Lower leg skin (tissue), 4 donors: ENCODE measurements at regions not wholly inside any gene's neighbourhood (a gene's known extent, or its start where the extent isn't known, plus 50 kb on each side); places are given as distances from the start of the nearest gene placed in this dataset.

Experiments used
- DNase-seq, 2 donors: peaks; one replicate each; pipeline ENCODE4 v3.0.0-alpha.2; 2019; ENCODE audit warnings: low spot score in 2 of 2
- H3K4me3 ChIP-seq: fragments of 200-600 bp; sonication (generic); 2 replicates; pipeline ENCODE4 v1.5.1; 2017; ENCODE audit warnings: mild to moderate bottlenecking, low read depth; ENCODE audit not compliant: poor library complexity, severe bottlenecking
- CTCF ChIP-seq, 3 donors: fragments of 450-650 bp; IDR thresholded peaks; one replicate each; pipeline ENCODE4 v1.5.1; 2016; ENCODE audit warnings: antibody characterized with exemption in 3 of 3, mild to moderate bottlenecking in 3 of 3, moderate library complexity in 2 of 3
- POLR2A ChIP-seq, 2 donors: fragments of 450-650 bp; IDR thresholded peaks; one replicate each; pipeline ENCODE4 v1.6.1; 2016 to 2017; ENCODE audit warnings: antibody characterized with exemption in 2 of 2, mild to moderate bottlenecking in 1 of 2, moderate library complexity in 1 of 2
- WGBS, 2 donors: methylation state at CpG; one replicate each; pipeline ENCODE4 v1.1.5; 2018; 5-methylcytosine and 5-hydroxymethylcytosine counted together
- intact Hi-C: fragments of 100-400 bp; cut with DNase I; formaldehyde crosslinking; loops from one replicate; pipeline ENCODE4 v1.15.0; 2023; ENCODE audit warnings: low total_unique reads

- no peak for DNase-seq
- intact Hi-C loops = no loop called here
- no peak for TF ChIP-seq POLR2A (IDR thresholded peaks at IDR 0.05)
- TF ChIP-seq CTCF (IDR thresholded peaks at IDR 0.05) = no peak
- H3K4me3 ChIP-seq = no peak overlapping the region
- 80 to 82% methylated on average over 3 of the region's 3 CpGs for WGBS, 2 donors
Measured at GRCh38 chr18:69196336-69196735, 204.4 kb upstream of the DOK6 start.

- intact Hi-C loops = no loop called here
- WGBS, 2 donors = 43 to 48% methylated on average over 1 of the region's 1 CpG
- no peak overlapping the region for H3K4me3 ChIP-seq
- TF ChIP-seq CTCF (IDR thresholded peaks at IDR 0.05) (no peak), POLR2A (IDR thresholded peaks at IDR 0.05) (no peak)
- no peak for DNase-seq
Measured at GRCh38 chr18:69205925-69206324, 194.8 kb upstream of the DOK6 start.

GRCh38 chr18:69208545-69208944 lies 192.1 kb upstream of the DOK6 start:
- TF ChIP-seq CTCF (IDR thresholded peaks at IDR 0.05) = no peak
- no peak for TF ChIP-seq POLR2A (IDR thresholded peaks at IDR 0.05)
- 91 to 94% methylated on average over 2 of the region's 2 CpGs for WGBS, 2 donors
- no peak for DNase-seq
- no peak overlapping the region for H3K4me3 ChIP-seq
- intact Hi-C loops = no loop called here

GRCh38 chr18:69209761-69210160 lies 190.9 kb upstream of the DOK6 start:
- intact Hi-C loops = no loop called here
- no peak overlapping the region for H3K4me3 ChIP-seq
- no peak for DNase-seq
- TF ChIP-seq CTCF (IDR thresholded peaks at IDR 0.05) (no peak), POLR2A (IDR thresholded peaks at IDR 0.05) (no peak)

- no peak for DNase-seq
- no peak overlapping the region for H3K4me3 ChIP-seq
- intact Hi-C loops = no loop called here
- TF ChIP-seq CTCF (IDR thresholded peaks at IDR 0.05) = no peak
- 89 to 90% methylated on average over 3 of the region's 3 CpGs for WGBS, 2 donors
Measured at GRCh38 chr18:69213842-69214241, 186.8 kb upstream of the DOK6 start.

GRCh38 chr18:69215161-69215560 lies 185.5 kb upstream of the DOK6 start:
- TF ChIP-seq CTCF (IDR thresholded peaks at IDR 0.05) = no peak
- no peak for TF ChIP-seq POLR2A (IDR thresholded peaks at IDR 0.05)
- no peak for DNase-seq
- intact Hi-C loops = no loop called here
- 93 to 98% methylated on average over 1 of the region's 1 CpG for WGBS, 2 donors
- no peak overlapping the region for H3K4me3 ChIP-seq
